Heart right ventricle (tissue), 16 donors: ENCODE measurements at regions not wholly inside any gene's neighbourhood (a gene's known extent, or its start where the extent isn't known, plus 50 kb on each side); places are given as distances from the start of the nearest gene placed in this dataset.
"Not testable (repeated sequence)": the region's sequence is repeated elsewhere in the genome, so short reads cannot be mapped to it uniquely, and the experiment has no call there.

Experiments used
- ATAC-seq, 8 donors: fragments of 200-7000 bp; cut with Tn5 transposase; one replicate each; pipeline ENCODE4 v1.9.1; 2020; ENCODE audit warnings: mild to moderate bottlenecking in 8 of 8, moderate library complexity in 8 of 8, moderate number of reproducible peaks in 1 of 8
- DNase-seq, 2 donors: peaks; one replicate each; pipeline ENCODE4 v3.0.0-alpha.2; 2020
- H3K27ac ChIP-seq, 10 donors: fragments of 200-600 bp; sonication (generic) in 2 of 10; one replicate each; pipeline versions ENCODE4 v1.5.0 to v1.8.0; 2020 to 2022; ENCODE audit warnings: mild to moderate bottlenecking in 3 of 10
- H3K27me3 ChIP-seq, 7 donors: fragments of 200-600 bp; one replicate each; pipeline ENCODE4 v1.8.0; 2021 to 2022; ENCODE audit warnings: mild to moderate bottlenecking in 2 of 7
- H3K36me3 ChIP-seq, 9 donors: fragments of 200-600 bp; sonication (generic) in 1 of 9; one replicate each; pipeline versions ENCODE4 v1.5.0 to v1.8.0; 2020 to 2022; ENCODE audit warnings: mild to moderate bottlenecking in 2 of 9
- H3K4me1 ChIP-seq, 9 donors: fragments of 200-600 bp; sonication (generic) in 1 of 9; one replicate each; pipeline versions ENCODE4 v1.5.0 to v1.8.0; 2020 to 2022; ENCODE audit warnings: mild to moderate bottlenecking in 4 of 9
- H3K4me3 ChIP-seq, 10 donors: fragments of 200-600 bp; sonication (generic) in 2 of 10; one replicate each; pipeline versions ENCODE4 v1.5.0 to v1.8.0; 2020 to 2022; ENCODE audit warnings: mild to moderate bottlenecking in 7 of 10, moderate library complexity in 2 of 10
- H3K9me3 ChIP-seq, 11 donors: fragments of 200-600 bp in 10 of 11; sonication (generic) in 2 of 11; one replicate each; pipeline versions ENCODE4 v1.5.0 to v1.8.0; 2013 to 2022; ENCODE audit warnings: mild to moderate bottlenecking in 2 of 11, control low read depth in 1 of 11, moderate library complexity in 1 of 11
- CTCF ChIP-seq, 9 donors: fragments of 200-600 bp; sonication (generic) in 2 of 9; IDR thresholded peaks; one replicate each; pipeline versions ENCODE4 v1.5.0 to v1.8.0; 2021 to 2022; ENCODE audit warnings: antibody characterized with exemption in 9 of 9, mild to moderate bottlenecking in 5 of 9, moderate library complexity in 1 of 9
- WGBS, 2 donors: extraction: QIAGEN DNeasy Blood & Tissue Kit; methylation state at CpG; one replicate each; pipeline ENCODE4 v1.1.7; 2013; ENCODE audit warnings: inconsistent platforms in 1 of 2; 5-methylcytosine and 5-hydroxymethylcytosine counted together
- intact Hi-C, 10 donors: fragments of 100-400 bp; cut with DNase I; formaldehyde crosslinking; loops; one replicate each; pipeline versions ENCODE4 v1.11.1 to v1.14.2; 2022
- donor health status: Arrhythmogenic right ventricular cardiomyopathy.
- donor health status: ischemic (EF 13 %, LVEDD 7.1; RV severe dilation, severe dysfunction).
- donor health status: healthy with polysubstance abuse.
- donor health status: DM: no; HTN: yes; CAD: no.
- donor health status: DM: no; HTN: no; CAD: no.
- donor health status: ischemic (EF 25% LVEDD 6.9; RV normal size, moderate dysfunction).
- donor health status: ischemic (EF 25% LVEDD 5.7; RV mildly dilated, moderate dysfunction).
- donor health status: healthy.
- donor health status: DM: yes; HTN: yes; CAD: no.
- donor health status: Ischemic cardiomyopathy.
- donor health status: ischemic (EF 35%, LVEDD 5.7; RV mildly dilated, moderate dysfunction).
- donor health status: nonischemic (EF 11% LVEDD 7.7; RV severe dilation, severe dysfunction).
- donor health status: DM: yes; HTN: yes; CAD: no.
- donor health status: PGD.
- donor health status: ischemic (EF 29% LVEDD 5.4; RV normal size, mild dysfunction).
- donor health status: nonischemic (EF 23%, LVEDD 6.1; RV moderate dilation, normal function).

- Histone ChIP-seq H3K4me1 (no peaks in the 10 kb centered on the region), H3K4me3 (no peak overlapping the region), H3K36me3 (no peaks in the 10 kb centered on the region), H3K27ac (no peak overlapping the region), H3K27me3 (peaks cover 0 to 10% (median 0%) of the 10 kb centered on the region in 7 donors), H3K9me3 (no peaks in the 10 kb centered on the region)
- 88 to 92% methylated on average over 5 of the region's 5 CpGs for WGBS, 2 donors
- TF ChIP-seq CTCF (IDR thresholded peaks at IDR 0.05) = no peak
- DNase-seq (no peak), ATAC-seq (no peak)
- intact Hi-C loops = loop anchor here in 8 of 10 donors (5.0 to 10.0 kb wide), 10 partner anchors 56 to 916 kb away; partner anchors contain the start of gene DUSP10 (in 2 of the 8)
Observed at GRCh38 chr1:221541296-221541695, 200.6 kb downstream of the DUSP10 start.

- Histone ChIP-seq H3K4me1 (no peaks in the 10 kb centered on the region), H3K4me3 (no peak overlapping the region), H3K9me3 (peaks cover 0 to 9% (median 0%) of the 10 kb centered on the region in 11 donors), H3K27me3 (peaks cover 0 to 3% (median 0%) of the 10 kb centered on the region in 7 donors), H3K36me3 (no peaks in the 10 kb centered on the region), H3K27ac (no peak overlapping the region)
- TF ChIP-seq CTCF (IDR thresholded peaks at IDR 0.05) = peak; percentile 11 to 69 (median 60)
- ATAC-seq (peak in 3 of 8 donors; percentile 22 to 61 (median 37)), DNase-seq (no peak)
- WGBS, 2 donors = 54 to 57% methylated on average over 4 of the region's 4 CpGs
- intact Hi-C loops = loop anchor here in 8 of 10 donors (2.0 to 10.0 kb wide), 11 partner anchors 59 to 914 kb away; partner anchors contain the start of gene DUSP10 (in 2 of the 8)
Observed at GRCh38 chr1:221543529-221544120, 198.3 kb downstream of the DUSP10 start.

- H3K36me3 ChIP-seq = no peaks in the 10 kb centered on the region
- H3K4me1 ChIP-seq = no peaks in the 10 kb centered on the region
- ATAC-seq (no peak), DNase-seq (no peak)
- peaks cover 0 to 9% (median 0%) of the 10 kb centered on the region in 11 donors for H3K9me3 ChIP-seq
- no peak for TF ChIP-seq CTCF (IDR thresholded peaks at IDR 0.05)
- intact Hi-C loops = loop anchor here in 7 of 10 donors (10.0 kb wide), 6 partner anchors 64 to 906 kb away; no protein-coding TSS in a partner anchor
- no peaks in the 10 kb centered on the region for H3K27me3 ChIP-seq
- no peak overlapping the region for H3K4me3 ChIP-seq
- H3K27ac ChIP-seq = no peak overlapping the region
- WGBS, 2 donors = 88 to 95% methylated on average over 6 of the region's 6 CpGs
Observed at GRCh38 chr1:221548942-221549341, 192.9 kb downstream of the DUSP10 start.

- H3K4me1 ChIP-seq = no peaks in the 10 kb centered on the region
Observed at GRCh38 chr1:221549815-221550214, 192.1 kb downstream of the DUSP10 start.

GRCh38 chr1:221552792-221553191 is 189.1 kb downstream of the DUSP10 start:
- H3K4me3 ChIP-seq, H3K4me1 ChIP-seq, H3K9me3 ChIP-seq, H3K36me3 ChIP-seq, H3K27me3 ChIP-seq, DNase-seq, H3K27ac ChIP-seq, ATAC-seq: not testable (repeated sequence)
- intact Hi-C loops = loop anchor here in 2 of 10 donors (10.0 kb wide), 3 partner anchors 192 to 612 kb away; partner anchors contain the start of gene DUSP10 (in 1 of the 2)
- 88 to 90% methylated on average over 8 of the region's 8 CpGs for WGBS, 2 donors

More at GRCh38 chr1:221549815-221550214, 192.1 kb downstream of the DUSP10 start:
- ATAC-seq (no peak), DNase-seq (no peak)
- no peak overlapping the region for H3K27ac ChIP-seq
- intact Hi-C loops = loop anchor here in 7 of 10 donors (10.0 kb wide), 8 partner anchors 65 to 905 kb away; partner anchors contain the start of gene DUSP10 (in 1 of the 7)
- TF ChIP-seq CTCF (IDR thresholded peaks at IDR 0.05) = no peak
- no peaks in the 10 kb centered on the region for H3K27me3 ChIP-seq
- H3K36me3 ChIP-seq = no peaks in the 10 kb centered on the region
- H3K4me3 ChIP-seq = no peak overlapping the region
- peaks cover 0 to 9% (median 0%) of the 10 kb centered on the region in 11 donors for H3K9me3 ChIP-seq
